ENCODE measurements at regions not wholly inside any gene's neighbourhood (a gene's known extent, or its start where the extent isn't known, plus 50 kb on each side); places are given as distances from the start of the nearest gene placed in this dataset.

DNA sequence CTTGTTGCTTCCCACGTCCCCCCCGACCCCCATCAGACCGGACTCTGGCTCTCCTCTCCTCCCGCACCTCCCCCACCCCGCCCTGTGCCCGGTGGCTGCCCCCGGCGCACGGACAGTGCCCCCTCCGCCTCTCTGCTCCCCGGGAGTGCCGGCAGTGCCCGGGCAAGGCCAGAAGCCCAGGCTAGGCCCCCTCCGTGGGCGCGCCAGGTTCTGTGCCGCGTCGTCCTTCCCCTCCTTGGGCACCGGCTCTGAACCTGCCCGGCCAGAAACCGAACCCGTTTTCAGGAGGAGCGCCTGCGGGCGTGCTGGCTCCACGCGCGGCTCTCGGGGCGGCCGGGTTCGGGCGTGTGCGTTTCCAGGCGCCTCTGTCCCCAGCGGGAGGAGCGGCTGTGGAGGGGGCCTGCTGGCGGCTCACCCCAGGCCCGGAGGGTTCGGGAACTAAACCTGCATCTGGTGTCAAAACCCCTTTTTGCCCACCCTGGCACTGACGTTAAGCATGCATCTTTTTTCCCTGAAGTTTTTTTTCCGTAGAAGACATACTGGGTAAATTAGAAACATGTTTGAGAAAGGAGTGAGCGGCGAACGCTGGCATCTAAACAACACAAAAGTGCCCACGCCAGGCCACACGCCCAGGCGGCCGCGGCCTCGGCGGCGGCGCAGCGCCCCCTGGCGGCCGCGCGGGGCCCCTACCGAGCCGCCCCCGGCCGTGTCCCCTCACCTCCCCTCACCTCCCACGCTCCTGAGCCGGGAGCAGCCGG, 123.9 kb upstream of the SLC1A4 start (continued):
- TF ChIP-seq, protein P1, sequence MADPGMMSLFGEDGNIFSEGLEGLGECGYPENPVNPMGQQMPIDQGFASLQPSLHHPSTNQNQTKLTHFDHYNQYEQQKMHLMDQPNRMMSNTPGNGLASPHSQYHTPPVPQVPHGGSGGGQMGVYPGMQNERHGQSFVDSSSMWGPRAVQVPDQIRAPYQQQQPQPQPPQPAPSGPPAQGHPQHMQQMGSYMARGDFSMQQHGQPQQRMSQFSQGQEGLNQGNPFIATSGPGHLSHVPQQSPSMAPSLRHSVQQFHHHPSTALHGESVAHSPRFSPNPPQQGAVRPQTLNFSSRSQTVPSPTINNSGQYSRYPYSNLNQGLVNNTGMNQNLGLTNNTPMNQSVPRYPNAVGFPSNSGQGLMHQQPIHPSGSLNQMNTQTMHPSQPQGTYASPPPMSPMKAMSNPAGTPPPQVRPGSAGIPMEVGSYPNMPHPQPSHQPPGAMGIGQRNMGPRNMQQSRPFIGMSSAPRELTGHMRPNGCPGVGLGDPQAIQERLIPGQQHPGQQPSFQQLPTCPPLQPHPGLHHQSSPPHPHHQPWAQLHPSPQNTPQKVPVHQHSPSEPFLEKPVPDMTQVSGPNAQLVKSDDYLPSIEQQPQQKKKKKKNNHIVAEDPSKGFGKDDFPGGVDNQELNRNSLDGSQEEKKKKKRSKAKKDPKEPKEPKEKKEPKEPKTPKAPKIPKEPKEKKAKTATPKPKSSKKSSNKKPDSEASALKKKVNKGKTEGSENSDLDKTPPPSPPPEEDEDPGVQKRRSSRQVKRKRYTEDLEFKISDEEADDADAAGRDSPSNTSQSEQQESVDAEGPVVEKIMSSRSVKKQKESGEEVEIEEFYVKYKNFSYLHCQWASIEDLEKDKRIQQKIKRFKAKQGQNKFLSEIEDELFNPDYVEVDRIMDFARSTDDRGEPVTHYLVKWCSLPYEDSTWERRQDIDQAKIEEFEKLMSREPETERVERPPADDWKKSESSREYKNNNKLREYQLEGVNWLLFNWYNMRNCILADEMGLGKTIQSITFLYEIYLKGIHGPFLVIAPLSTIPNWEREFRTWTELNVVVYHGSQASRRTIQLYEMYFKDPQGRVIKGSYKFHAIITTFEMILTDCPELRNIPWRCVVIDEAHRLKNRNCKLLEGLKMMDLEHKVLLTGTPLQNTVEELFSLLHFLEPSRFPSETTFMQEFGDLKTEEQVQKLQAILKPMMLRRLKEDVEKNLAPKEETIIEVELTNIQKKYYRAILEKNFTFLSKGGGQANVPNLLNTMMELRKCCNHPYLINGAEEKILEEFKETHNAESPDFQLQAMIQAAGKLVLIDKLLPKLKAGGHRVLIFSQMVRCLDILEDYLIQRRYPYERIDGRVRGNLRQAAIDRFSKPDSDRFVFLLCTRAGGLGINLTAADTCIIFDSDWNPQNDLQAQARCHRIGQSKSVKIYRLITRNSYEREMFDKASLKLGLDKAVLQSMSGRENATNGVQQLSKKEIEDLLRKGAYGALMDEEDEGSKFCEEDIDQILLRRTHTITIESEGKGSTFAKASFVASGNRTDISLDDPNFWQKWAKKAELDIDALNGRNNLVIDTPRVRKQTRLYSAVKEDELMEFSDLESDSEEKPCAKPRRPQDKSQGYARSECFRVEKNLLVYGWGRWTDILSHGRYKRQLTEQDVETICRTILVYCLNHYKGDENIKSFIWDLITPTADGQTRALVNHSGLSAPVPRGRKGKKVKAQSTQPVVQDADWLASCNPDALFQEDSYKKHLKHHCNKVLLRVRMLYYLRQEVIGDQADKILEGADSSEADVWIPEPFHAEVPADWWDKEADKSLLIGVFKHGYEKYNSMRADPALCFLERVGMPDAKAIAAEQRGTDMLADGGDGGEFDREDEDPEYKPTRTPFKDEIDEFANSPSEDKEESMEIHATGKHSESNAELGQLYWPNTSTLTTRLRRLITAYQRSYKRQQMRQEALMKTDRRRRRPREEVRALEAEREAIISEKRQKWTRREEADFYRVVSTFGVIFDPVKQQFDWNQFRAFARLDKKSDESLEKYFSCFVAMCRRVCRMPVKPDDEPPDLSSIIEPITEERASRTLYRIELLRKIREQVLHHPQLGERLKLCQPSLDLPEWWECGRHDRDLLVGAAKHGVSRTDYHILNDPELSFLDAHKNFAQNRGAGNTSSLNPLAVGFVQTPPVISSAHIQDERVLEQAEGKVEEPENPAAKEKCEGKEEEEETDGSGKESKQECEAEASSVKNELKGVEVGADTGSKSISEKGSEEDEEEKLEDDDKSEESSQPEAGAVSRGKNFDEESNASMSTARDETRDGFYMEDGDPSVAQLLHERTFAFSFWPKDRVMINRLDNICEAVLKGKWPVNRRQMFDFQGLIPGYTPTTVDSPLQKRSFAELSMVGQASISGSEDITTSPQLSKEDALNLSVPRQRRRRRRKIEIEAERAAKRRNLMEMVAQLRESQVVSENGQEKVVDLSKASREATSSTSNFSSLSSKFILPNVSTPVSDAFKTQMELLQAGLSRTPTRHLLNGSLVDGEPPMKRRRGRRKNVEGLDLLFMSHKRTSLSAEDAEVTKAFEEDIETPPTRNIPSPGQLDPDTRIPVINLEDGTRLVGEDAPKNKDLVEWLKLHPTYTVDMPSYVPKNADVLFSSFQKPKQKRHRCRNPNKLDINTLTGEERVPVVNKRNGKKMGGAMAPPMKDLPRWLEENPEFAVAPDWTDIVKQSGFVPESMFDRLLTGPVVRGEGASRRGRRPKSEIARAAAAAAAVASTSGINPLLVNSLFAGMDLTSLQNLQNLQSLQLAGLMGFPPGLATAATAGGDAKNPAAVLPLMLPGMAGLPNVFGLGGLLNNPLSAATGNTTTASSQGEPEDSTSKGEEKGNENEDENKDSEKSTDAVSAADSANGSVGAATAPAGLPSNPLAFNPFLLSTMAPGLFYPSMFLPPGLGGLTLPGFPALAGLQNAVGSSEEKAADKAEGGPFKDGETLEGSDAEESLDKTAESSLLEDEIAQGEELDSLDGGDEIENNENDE (IDR thresholded peaks at IDR 0.05; ENCODE audit: insufficient replicate concordance, low read length): no peak
- TF ChIP-seq SUZ12 (IDR thresholded peaks at IDR 0.05; ENCODE audit: low read length) (no peak), KDM4A (IDR thresholded peaks at IDR 0.05; ENCODE audit: low read depth, low read length, severe bottlenecking) (peak; percentile 78), YY1 (IDR thresholded peaks at IDR 0.05; ENCODE audit: low read depth, low read length) (no peak), PHF8 (conservative IDR thresholded peaks at IDR 0.05; ENCODE audit: low read depth, low read length) (0 out of 2 replicates have a peak, but pooled peaks have one; percentile 25), GABPA (IDR thresholded peaks at IDR 0.05; ENCODE audit: borderline replicate concordance, insufficient read depth, low read length) (no peak), EP300 (IDR thresholded peaks at IDR 0.05; ENCODE audit: borderline replicate concordance in 1 of 2, low read depth in 2 of 2, low read length in 2 of 2) (no peak), SIN3A (conservative IDR thresholded peaks at IDR 0.05 in 1 of 2, IDR thresholded peaks at IDR 0.05 in 1 of 2; ENCODE audit: low read depth in 1 of 2, low read length in 2 of 2) (0 out of 4 replicates have a peak, but pooled peaks of 1 of the 2 experiments have one; percentile 22), CEBPB (IDR thresholded peaks at IDR 0.05; ENCODE audit: low read depth, low read length) (no peak)

Measured in H1 (cell line).